HG03457 (cell line): ENCODE measurements at regions not wholly inside any gene's neighbourhood (a gene's known extent, or its start where the extent isn't known, plus 50 kb on each side); places are given as distances from the start of the nearest gene placed in this dataset.
"Not testable (repeated sequence)": the region's sequence is repeated elsewhere in the genome, so short reads cannot be mapped to it uniquely, and the experiment has no call there.

Experiments
- ATAC-seq: cut with Tn5 transposase; IDR thresholded peaks from one replicate; pipeline ENCODE4 v1.9.1; 2021; ENCODE audit warnings: moderate number of reproducible peaks; ENCODE audit not compliant: unreplicated experiment

DNA sequence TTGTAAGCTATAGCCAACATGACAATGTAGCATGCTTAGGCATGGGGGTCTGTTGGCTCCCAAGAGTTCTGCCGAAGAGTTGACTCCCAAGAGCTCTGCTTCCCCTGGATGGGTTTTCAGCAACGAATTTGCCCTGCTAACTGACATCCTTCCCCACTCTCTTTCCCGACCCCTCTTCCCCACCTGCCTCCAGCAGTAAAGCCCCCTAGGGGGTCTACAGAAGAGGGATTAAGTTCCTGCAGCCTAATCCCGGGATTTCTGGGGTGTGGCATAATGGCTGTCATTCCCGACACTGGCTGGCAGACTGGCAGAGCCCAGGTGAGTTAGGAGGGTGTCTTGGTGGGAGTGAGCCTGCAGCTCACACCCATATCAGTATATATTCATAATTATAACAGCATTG lies 121.0 kb upstream of the ZNF184 start:
- no peak for ATAC-seq

DNA sequence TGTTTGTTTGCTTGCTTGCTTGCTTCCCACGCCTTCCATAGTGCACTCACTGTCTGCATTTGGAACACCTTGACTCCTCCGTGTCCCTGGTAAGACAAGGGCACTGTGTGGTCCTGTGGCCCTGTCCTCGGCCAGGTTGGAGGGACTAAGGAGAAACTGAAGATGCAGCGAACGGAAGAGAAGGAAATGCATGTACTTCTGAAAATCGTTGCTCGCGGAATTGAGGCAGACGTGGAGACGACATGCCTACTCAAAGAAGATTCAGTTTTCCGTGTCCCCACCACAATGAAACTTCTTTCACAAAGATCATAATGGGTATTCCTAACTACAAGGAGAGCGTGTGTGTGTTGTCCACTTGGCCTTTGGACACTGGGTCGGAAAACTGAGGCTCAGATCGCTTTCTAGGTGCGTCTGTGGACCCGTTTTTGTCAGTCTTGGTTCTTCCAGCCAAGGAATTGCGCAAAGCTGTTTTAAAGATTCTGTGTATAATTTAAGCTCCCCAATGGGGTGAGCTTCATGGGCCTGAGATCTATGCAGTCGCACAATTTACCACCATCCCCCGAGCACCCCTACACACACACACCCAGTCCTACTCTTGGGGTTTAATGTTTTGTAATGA lies 120.4 kb upstream of the ZNF184 start:
- ATAC-seq, result no peak

DNA sequence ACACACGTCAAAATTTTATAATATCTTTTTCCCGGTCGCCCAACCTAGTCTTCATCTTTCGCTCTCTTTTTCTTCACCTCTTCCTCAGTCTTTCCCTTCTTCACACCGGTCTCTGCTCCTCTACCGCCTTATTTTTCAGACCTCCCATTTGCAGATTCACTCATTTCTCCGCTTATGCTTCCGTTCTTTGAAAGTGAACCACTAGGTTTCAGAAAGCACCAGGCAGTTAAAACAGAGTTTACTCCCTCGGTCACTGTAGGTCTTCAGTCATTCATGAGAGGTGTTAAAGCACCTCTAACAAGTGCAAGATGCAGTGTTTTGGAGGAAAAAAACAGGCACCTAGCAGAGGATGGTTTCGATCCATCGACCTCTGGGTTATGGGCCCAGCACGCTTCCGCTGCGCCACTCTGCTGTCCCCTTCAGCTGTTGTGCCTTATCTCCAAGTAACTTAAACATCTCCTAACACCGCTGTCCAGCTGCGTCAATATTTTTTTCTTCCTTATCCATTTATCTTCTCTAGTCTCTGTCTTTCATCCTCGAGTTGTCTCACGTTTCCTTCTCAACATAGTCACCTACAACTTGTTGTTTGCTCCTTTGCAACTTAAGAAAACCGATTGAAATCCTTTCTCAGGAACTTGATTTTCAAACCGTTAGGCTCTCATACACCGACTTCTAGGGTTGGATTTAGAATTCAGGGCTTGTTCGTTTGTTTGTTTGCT lies 119.7 kb upstream of the ZNF184 start:
- ATAC-seq, result peak; percentile 81

GRCh38 chr6:27591699-27592480 lies 119.0 kb upstream of the ZNF184 start:
- ATAC-seq, result no peak

DNA sequence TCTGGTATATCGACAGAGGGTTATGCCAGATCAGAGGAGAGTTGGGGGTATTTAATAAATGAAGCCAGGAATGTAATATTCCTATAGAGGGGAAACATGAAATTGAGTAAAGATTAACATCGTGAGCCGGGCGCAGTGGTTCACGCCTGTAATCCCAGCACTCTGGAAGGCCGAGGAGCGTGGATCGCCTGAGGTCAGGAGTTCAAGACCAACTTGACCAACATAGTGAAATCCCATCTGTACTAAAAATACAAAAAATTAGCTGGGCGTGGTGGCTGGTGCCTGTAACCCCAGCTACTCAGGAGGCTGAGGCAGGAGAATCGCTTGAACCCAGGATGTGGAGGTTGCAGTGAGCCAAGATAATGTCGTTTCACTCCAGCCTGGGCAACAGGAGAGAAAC lies 112.4 kb upstream of the ZNF184 start:
- not testable (repeated sequence) for ATAC-seq

DNA sequence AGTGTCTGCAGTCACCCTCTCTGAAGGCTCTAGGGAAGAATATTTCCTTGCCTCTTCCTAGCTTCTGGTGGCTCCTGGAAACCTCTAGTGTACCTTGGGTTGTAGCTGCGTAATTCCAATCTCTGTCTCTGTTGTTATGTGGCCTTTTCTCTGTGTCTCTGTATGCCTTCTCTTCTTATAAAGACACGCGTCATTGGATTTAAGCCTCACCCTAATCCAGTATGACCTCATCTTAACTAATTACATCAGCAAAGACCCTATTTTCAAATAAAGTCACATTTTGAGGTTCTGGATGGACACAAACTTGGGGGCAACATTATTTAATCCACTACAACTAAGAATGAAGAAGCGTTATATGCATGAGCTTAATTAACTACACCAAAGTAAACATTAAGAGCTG lies 111.4 kb upstream of the ZNF184 start:
- no peak for ATAC-seq

DNA sequence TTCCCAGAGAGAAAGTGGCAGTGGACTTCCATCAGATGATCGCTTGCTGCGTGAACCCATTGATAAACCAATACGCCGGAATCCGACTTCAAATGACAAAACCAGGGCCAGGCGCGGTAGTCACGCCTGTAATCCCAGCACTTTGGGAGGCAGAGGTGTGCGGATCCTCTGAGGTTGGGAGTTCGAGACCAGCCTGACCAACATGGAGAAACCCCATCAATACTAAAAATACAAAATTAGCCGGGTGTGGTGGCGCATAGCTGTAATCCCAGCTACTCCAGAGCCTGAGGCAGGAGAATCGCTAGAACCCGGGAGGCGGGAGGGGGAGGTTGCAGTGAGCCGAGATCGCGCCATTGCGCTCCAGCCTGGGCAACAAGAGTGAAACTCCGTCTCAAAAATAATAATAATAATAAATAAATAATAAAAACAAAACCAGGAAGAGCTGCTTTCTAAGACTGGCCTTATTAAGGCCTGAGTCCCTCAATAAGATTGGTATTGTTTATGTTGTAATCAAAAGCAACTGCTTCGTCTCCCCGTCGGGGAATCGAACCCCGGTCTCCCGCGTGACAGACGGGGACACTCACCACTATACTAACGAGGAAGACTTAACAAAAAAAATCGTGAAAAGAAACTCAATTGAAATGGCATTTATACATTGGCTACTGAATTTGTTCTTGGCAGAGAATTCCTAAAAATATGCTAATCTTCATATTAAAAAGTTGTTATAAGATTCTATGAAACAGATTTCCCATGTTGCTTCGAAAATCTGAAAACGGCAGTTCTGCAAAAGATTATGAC lies 110.2 kb upstream of the ZNF184 start:
- no peak for ATAC-seq

DNA sequence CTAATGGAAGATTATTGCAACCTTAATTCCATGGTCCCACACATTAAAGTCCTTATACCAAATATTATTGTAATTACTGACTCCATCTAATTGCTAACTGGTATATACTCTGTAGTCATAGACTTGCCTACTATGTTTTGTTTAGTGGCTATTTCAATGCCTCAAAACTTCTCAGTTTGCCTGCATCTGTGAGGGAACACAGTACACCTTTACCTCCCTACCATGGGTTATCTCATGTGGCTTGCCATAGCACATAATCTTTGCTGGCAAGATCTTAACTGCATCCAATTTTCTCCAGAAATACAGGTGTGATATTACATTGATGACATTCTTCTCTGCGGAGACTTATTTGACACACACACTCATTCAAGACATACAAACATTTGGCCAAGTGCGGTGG lies 107.1 kb upstream of the ZNF184 start:
- ATAC-seq, result no peak

DNA sequence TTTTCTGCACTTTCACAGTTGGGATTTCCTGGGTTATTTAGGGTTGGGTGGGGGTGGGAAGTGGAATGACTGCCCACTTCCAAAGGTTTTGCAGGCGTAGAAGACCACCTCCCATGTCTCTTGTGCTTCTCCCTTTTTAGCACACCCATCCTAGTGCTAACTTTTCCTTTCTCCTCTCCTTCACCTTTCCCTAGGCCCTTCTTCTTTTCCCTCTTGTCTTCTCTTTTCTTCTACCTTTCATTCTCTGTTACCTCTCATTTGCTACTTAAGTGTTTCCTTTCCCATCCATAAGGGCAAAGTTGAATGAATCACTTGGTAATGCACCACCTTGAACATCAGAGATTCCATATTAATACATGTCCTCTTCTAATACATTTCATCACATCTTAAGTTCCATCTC lies 105.0 kb upstream of the ZNF184 start:
- no peak for ATAC-seq

DNA sequence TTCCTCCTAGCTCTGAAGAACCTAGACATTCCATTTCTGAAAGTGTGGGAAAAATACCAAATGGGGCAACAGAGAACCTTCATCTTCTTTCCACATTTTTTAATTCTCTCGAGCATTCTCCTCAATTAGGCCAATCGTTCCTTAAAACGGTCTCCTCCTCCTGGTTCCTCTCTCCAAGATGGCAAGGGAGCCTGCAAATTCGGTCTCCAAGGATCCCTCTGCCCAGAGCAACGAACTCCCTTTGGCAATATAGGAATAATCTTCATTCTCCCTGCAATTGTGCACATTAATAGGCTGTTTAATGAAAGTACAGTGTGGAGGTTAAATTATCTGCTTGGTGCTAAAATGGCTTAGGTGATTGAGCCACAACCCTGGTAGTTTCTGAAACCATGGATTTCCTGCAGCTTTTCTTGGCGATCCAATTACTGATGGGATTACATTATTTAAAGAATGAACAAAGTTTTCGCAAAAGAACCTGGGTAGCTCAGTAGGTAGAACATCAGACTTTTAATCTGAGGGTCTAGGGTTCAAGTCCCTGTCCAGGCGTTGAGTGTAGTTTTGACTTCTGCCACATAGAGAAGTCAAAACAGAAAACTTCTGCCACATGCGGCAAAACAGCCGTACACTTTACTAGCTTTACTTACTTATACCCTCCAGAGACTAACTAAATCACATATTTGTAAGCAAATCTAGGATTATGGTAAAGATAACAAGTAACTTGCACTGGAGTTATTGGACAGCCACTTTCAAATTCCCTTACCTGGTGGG lies 102.9 kb upstream of the ZNF184 start:
- no peak for ATAC-seq

- ATAC-seq, result no peak
Measured at GRCh38 chr6:27568226-27568897, 95.5 kb upstream of the ZNF184 start.

DNA sequence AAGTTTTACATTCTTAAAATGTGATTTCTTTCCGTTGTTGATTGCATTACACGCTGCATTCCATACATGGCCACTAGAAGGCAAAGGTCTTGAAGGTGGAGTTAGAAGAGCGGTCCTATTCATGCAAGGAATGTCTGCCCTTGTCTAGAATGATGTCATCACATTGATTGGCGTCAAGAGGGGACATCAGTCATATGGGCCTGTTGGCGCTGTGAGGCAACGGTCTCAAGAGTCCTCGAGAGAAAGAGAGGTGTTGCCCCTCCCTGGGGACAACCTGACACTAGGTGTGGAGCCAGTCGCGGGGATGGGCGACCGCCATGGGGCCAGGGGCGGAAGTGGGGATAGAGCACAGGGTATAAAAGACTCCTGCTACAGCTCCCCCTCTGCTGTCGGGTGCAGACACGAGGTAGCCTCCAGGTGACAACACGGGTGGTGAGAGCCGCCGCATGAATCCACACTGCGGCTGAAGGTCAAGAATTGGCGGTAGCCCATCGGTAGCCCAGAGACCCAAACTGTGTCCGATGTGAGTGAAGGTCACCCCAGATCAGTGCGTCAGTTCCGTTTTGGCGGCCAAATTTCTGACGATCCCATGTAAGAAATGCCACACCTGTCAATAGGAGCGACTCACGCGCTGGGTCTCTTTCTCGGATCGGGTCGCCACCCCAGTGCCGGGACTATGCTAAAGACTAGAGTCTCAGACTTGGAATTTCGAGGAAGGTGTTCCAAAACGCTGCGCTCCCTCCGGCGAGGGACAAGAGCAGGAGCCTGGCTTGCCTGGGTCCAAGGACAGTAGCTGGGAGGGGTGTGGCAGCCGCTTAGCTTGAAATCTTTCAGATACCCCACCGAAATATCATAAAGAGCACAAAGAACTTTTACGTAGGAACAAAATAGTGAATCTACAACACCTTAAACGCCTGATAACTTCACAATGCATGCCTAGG lies 93.2 kb upstream of the ZNF184 start:
- no peak for ATAC-seq

DNA sequence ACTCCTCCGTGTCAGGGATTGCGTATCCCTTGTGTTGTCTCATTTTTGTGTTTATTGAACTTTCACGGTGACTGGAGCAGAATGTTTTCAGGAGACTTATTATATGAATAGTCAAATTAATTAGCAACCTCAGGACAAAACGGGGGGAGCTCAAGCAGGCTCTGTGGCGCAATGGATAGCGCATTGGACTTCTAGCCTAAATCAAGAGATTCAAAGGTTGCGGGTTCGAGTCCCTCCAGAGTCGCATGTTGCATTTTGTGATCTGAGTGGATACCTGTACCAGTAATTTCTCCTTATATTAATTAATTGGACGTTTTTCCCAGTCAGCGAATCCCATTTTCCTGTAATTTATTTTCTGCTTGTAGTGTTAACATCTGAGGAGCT lies 89.1 kb upstream of the ZNF184 start:
- ATAC-seq, result no peak

- ATAC-seq, result no peak
Measured at GRCh38 chr6:27558028-27558724, 85.3 kb upstream of the ZNF184 start.

DNA sequence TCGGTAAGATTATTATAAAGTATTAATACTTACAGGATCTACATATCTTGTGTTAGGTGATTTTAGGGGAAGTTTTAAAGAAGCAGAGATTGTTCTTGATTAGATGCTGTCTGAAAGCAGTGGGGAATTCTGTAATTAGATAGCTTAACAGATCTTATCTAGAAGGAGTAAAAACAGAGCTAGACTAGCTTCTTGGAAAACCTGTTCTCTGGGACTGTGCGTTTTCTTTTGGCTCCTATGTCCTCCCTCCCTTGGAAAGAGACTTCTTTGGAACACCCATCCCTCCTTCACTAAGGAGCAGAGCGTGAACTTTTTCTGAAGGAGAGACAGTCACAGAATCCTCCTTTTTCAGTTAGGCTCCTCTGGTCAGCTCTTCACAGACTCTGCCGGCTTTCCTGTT lies 83.5 kb upstream of the ZNF184 start:
- ATAC-seq, result no peak

GRCh38 chr6:27553123-27553904 lies 80.4 kb upstream of the ZNF184 start:
- no peak for ATAC-seq

DNA sequence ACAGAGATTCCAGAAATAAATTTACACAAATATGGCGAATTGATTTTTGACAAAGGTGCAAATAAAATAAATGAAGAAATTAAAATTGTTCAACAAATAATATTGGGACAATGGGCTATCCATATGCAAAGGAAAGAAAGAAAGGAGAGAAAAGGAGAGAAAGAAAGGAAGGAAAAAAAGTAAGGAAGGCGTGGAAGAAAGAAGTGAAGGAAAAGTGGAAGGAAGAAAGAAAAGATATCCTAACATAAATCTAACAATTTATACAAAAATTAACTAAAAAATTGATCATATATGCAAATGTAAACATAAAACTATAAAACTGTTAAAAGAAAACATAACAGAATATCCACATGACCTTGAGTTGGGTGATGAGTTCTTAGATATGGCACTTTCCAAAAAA lies 78.7 kb upstream of the ZNF184 start:
- no peak for ATAC-seq

DNA sequence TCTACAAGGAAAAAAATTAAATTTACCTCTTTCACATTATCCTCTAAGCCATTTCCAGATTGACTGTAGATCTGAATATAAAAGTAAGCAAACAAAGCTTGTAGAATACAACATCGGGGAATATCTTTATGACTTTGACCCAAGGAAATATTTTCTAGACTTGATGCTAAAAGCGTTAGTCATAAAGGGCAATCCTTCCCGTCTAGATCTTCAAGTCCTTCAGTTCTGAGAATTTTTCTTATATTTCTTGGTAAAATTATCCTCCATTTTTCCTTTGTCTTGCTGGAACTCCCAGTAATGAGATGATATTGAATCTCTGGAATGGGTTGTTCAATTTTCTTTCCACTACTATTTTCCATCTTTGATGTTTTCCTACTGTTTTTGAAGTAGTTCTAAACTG lies 77.8 kb upstream of the ZNF184 start:
- ATAC-seq, result no peak
